Lower lobe of right lung (tissue), 2 donors: ENCODE measurements at regions not wholly inside any gene's neighbourhood (a gene's known extent, or its start where the extent isn't known, plus 50 kb on each side); places are given as distances from the start of the nearest gene placed in this dataset.

Experiments
- ATAC-seq, 2 donors: fragments of 200-7000 bp; cut with Tn5 transposase; one replicate each; pipeline ENCODE4 v1.9.1; 2020 to 2022; ENCODE audit warnings: mild to moderate bottlenecking in 2 of 2, moderate library complexity in 2 of 2
- DNase-seq: peaks from one replicate; pipeline ENCODE4 v3.0.0-alpha.2; 2020
- H3K27ac ChIP-seq: fragments of 200-600 bp; one replicate; pipeline ENCODE4 v1.8.0; 2022
- H3K27me3 ChIP-seq: fragments of 200-600 bp; one replicate; pipeline ENCODE4 v1.8.0; 2022; ENCODE audit warnings: low read depth
- H3K36me3 ChIP-seq: fragments of 200-600 bp; one replicate; pipeline ENCODE4 v1.8.0; 2022; ENCODE audit warnings: mild to moderate bottlenecking
- H3K4me1 ChIP-seq: fragments of 200-600 bp; one replicate; pipeline ENCODE4 v1.8.0; 2022
- H3K4me3 ChIP-seq: fragments of 200-600 bp; one replicate; pipeline ENCODE4 v1.8.0; 2022; ENCODE audit warnings: mild to moderate bottlenecking
- H3K9me3 ChIP-seq: fragments of 200-600 bp; one replicate; pipeline ENCODE4 v1.8.0; 2022
- intact Hi-C: fragments of 100-400 bp; cut with DNase I; formaldehyde crosslinking; loops from one replicate; pipeline ENCODE4 v1.11.0; 2022
- TF ChIP-seq, protein P1 (sequence below): fragments of 200-600 bp; IDR thresholded peaks from one replicate; pipeline ENCODE4 v1.8.0; 2022; ENCODE audit warnings: antibody characterized with exemption, mild to moderate bottlenecking
- donor health status: DM: no; HTN: yes; CAD: no; lungs with severe emphysema.

DNA sequence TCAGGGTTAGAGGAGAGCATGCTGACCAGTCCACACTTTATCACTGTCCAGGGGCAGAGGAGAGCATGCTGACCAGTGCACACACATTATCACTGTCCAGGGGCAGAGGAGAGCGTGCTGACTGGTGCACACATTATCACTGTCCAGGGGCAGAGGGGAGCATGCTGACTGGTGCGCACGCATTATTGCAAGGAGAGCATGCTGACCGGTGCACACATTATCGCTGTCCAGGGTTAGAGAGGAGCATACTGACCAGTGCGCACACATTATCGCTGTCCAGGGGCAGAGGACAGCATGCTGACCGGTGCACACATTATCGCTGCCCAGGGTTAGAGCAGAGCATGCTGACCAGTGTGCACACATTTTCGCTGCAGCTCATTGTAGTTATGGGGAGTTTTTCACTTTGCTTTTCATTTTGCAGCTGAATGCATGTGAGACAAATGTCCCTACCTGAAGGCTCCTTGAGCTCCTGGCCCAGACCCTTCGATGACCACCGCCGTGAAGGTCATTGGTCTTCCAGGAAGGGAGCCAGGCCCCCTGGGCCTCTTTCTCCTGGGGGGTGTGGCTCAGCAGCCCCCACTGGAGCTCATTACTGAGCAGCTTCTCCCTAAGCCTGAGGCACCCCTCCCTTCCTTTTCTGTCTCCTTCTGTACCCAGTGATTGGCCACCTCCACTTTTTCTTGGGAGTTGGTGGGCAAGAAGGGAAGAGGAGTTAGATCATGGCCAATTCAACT is 178.8 kb upstream of the AFDN start:
- no peak for DNase-seq
- intact Hi-C loops = no loop called here
- Histone ChIP-seq H3K36me3 (no peaks in the 10 kb centered on the region), H3K9me3 (no peaks in the 10 kb centered on the region), H3K27ac (no peak overlapping the region), H3K4me3 (no peak overlapping the region), H3K27me3 (no peaks in the 10 kb centered on the region), H3K4me1 (no peaks in the 10 kb centered on the region)
- no peak for ATAC-seq
- TF ChIP-seq, protein P1, sequence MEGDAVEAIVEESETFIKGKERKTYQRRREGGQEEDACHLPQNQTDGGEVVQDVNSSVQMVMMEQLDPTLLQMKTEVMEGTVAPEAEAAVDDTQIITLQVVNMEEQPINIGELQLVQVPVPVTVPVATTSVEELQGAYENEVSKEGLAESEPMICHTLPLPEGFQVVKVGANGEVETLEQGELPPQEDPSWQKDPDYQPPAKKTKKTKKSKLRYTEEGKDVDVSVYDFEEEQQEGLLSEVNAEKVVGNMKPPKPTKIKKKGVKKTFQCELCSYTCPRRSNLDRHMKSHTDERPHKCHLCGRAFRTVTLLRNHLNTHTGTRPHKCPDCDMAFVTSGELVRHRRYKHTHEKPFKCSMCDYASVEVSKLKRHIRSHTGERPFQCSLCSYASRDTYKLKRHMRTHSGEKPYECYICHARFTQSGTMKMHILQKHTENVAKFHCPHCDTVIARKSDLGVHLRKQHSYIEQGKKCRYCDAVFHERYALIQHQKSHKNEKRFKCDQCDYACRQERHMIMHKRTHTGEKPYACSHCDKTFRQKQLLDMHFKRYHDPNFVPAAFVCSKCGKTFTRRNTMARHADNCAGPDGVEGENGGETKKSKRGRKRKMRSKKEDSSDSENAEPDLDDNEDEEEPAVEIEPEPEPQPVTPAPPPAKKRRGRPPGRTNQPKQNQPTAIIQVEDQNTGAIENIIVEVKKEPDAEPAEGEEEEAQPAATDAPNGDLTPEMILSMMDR = no peak

DNA sequence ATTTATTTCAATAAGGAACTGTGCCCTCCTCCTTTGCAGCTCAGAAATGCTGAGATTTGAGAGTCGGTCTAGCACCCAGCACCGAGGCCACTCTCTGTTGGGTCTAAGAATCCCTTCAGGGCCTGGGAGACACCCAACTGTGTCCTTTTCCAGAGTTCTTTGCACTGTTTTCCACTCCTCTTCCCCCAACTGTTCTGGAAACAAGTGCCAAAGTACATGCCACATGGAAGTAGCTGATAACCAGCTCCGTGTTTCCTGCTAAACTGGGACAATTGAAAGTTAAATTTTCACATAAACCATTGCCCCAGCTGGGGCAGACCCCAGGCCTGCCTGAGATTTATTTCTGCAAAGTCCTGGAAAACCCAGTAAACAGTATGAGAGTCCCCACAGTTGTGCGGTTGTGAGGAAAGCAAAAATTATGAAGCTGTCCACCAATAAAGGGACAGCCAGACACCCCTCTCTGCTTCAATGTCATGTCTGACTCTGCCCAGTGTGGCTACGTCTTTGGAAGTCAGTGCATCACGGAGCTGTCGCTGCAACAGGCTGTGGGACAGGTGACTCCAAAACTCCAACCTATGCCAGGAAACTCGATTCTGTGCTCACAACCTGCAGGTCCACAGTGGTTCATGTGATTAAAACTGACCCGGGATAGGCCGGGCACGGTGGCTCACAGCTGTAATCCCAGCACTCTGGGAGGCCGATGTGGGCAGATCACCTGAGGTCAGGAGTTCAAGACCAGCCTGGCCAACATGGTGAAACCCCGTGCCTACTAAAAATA is 178.0 kb upstream of the AFDN start:
- no peak overlapping the region for H3K4me3 ChIP-seq
- TF ChIP-seq, protein P1 = no peak
- no peaks in the 10 kb centered on the region for H3K27me3 ChIP-seq
- no peaks in the 10 kb centered on the region for H3K4me1 ChIP-seq
- no peaks in the 10 kb centered on the region for H3K36me3 ChIP-seq
- intact Hi-C loops = no loop called here
- no peak for ATAC-seq
- H3K27ac ChIP-seq = no peak overlapping the region
- no peaks in the 10 kb centered on the region for H3K9me3 ChIP-seq
- DNase-seq = no peak

DNA sequence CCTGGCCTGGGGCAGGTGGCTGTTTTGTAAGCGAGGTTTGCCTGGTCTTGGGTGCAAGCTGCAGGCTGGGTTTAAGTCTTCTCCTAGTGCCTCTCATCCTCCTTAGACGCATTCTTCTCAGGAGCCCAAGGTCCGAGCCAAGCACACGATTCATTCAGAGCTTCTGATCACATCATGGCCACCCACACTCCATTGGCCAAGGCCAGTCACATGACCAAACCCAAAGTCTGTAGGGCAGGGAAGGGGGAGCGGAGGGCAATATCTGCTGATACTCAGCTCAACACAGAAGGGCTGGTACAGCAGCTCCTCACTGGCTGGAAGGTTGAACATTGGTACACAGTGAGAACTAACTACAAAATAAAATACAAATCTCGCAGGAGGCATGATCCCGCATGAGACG is 177.2 kb upstream of the AFDN start:
- DNase-seq (no peak), ATAC-seq (no peak)
- Histone ChIP-seq H3K36me3 (no peaks in the 10 kb centered on the region), H3K27ac (no peak overlapping the region), H3K9me3 (no peaks in the 10 kb centered on the region), H3K4me3 (no peak overlapping the region), H3K27me3 (no peaks in the 10 kb centered on the region), H3K4me1 (no peaks in the 10 kb centered on the region)
- TF ChIP-seq, protein P1 = no peak
- intact Hi-C loops = no loop called here

DNA sequence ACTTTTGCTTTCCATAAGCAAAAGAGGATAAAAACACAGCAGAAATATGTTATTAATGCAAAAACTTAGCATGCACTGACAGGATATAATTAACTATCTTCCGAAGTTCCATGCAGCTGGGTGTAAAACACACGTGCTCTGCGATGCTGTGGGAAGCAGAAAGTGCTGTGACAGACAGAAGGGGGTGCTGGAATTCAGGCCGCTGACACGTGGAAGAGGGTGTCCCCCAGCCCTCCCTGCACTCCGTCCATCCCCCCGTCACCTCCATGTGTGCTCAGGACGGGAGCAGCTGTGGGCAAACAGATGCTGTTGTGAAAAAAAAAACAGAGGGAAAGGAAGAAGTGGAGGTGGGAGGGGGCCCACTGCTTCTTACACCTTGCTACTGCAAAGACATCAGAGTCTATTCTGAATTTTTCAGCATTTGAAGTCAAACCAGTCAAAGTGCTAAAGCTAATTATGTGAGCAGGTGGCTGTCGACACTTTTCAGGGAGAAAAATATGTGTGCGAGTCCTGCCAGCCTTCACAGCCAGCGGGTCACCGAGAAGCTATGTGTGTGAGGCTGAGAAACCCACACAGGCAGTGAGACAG is 175.9 kb upstream of the AFDN start:
- DNase-seq (no peak), ATAC-seq (no peak)
- H3K27ac ChIP-seq = no peak overlapping the region
- H3K36me3 ChIP-seq = no peaks in the 10 kb centered on the region
- TF ChIP-seq, protein P1 = no peak
- H3K4me1 ChIP-seq = no peaks in the 10 kb centered on the region
- no peaks in the 10 kb centered on the region for H3K27me3 ChIP-seq
- intact Hi-C loops = no loop called here
- no peaks in the 10 kb centered on the region for H3K9me3 ChIP-seq
- no peak overlapping the region for H3K4me3 ChIP-seq

DNA sequence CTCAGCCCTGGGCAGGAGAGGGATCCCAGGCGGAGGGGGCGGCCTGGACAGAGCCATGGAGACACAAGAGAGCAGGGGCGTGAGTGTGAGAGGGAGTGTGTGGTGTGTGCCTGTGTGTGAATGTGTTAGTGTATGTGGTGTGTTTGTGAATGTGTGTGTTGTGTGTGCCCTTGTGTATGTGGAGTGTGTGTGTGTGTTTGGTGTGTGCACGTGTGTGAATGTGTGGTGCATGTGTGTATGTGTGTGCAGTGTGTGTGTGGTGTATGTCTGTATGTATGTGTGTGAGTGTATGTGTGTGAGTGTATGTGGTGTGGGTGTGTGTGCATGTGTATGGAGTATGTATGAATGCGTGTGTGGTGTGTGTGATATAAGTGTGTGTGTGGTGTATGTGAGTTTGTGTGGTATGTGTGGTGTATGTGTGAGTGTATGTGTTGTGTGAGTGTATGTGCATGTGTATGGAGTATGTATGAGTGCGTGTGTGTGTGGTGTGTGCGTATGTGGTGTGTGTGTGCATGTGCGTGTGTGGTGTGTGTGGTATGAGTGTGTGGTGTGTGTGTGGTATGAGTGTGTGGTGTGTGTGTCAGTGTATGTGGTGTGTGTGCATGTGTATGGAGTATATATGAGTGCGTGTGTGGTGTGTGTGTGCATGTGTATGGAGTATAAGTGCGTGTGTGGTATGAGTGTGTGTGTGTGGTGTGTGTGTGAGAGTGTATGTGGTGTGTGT is 175.2 kb upstream of the AFDN start:
- no peaks in the 10 kb centered on the region for H3K36me3 ChIP-seq
- DNase-seq = no peak
- intact Hi-C loops = no loop called here
- H3K27me3 ChIP-seq = no peaks in the 10 kb centered on the region
- TF ChIP-seq, protein P1 = no peak
- H3K4me3 ChIP-seq = no peak overlapping the region
- peak; percentile 16 to 38 for ATAC-seq
- no peak overlapping the region for H3K27ac ChIP-seq
- no peaks in the 10 kb centered on the region for H3K4me1 ChIP-seq
- H3K9me3 ChIP-seq = no peaks in the 10 kb centered on the region
